GM10847 (cell line): ENCODE measurements at regions not wholly inside any gene's neighbourhood (a gene's known extent, or its start where the extent isn't known, plus 50 kb on each side); places are given as distances from the start of the nearest gene placed in this dataset.

Source experiments
- POLR2A ChIP-seq: IDR thresholded peaks from 2 replicates; pipeline ENCODE4 v1.6.1; 2011; ENCODE audit not compliant: insufficient read length; ENCODE audit errors: extremely low read depth

- no peak for TF ChIP-seq POLR2A
These were observed 920.1 kb upstream of the AUTS2 start for GRCh38 chr7:68678196-68678595.

GRCh38 chr7:68679459-68680234, 918.6 kb upstream of the AUTS2 start:
- TF ChIP-seq POLR2A, result no peak

- TF ChIP-seq POLR2A, result no peak
These were observed 917.9 kb upstream of the AUTS2 start for GRCh38 chr7:68680235-68680872.

- TF ChIP-seq POLR2A, result no peak
These were observed 915.4 kb upstream of the AUTS2 start for GRCh38 chr7:68682910-68683309.

GRCh38 chr7:68684246-68684839, 913.9 kb upstream of the AUTS2 start:
- no peak for TF ChIP-seq POLR2A

GRCh38 chr7:68684996-68685395, 913.3 kb upstream of the AUTS2 start:
- TF ChIP-seq POLR2A, result no peak

GRCh38 chr7:68688416-68689086, 909.7 kb upstream of the AUTS2 start:
- no peak for TF ChIP-seq POLR2A

GRCh38 chr7:68689087-68689433, 909.2 kb upstream of the AUTS2 start:
- no peak for TF ChIP-seq POLR2A

- no peak for TF ChIP-seq POLR2A
These were observed 906.7 kb upstream of the AUTS2 start for GRCh38 chr7:68691261-68692216.

- TF ChIP-seq POLR2A, result no peak
These were observed 905.8 kb upstream of the AUTS2 start for GRCh38 chr7:68692511-68692910.

GRCh38 chr7:68694656-68695055, 903.6 kb upstream of the AUTS2 start:
- no peak for TF ChIP-seq POLR2A

- TF ChIP-seq POLR2A, result no peak
These were observed 900.4 kb upstream of the AUTS2 start for GRCh38 chr7:68697796-68698280.

GRCh38 chr7:68699090-68699711, 899.1 kb upstream of the AUTS2 start:
- no peak for TF ChIP-seq POLR2A

- TF ChIP-seq POLR2A, result no peak
These were observed 897.9 kb upstream of the AUTS2 start for GRCh38 chr7:68700414-68700813.
